Calu3 (cell line): ENCODE measurements at regions not wholly inside any gene's neighbourhood (a gene's known extent, or its start where the extent isn't known, plus 50 kb on each side); places are given as distances from the start of the nearest gene placed in this dataset.

ENCODE experiments used
- BruUV-seq: library from RNA; stranded (reverse); fragments of 400-500 nt; replicated peaks from 2 replicates; lab custom pipeline; 2021; lab: Mats Ljungman, UMichigan
- CTCF ChIA-PET: fragments of 300-600 bp; sonication (Branson Sonifier 250); formaldehyde crosslinking; loops from one replicate; lab custom pipeline; 2022; ENCODE audit warnings: antibody characterized with exemption; lab: Charles Lee
- DNase-seq: peaks from one replicate; pipeline ENCODE4 v3.0.0; 2022
- H3K27ac Mint-ChIP-seq: one replicate; pipeline ENCODE4 v1.8.0; 2022; ENCODE audit warnings: mixed read lengths; ENCODE audit not compliant: unreplicated experiment
- H3K27me3 Mint-ChIP-seq: one replicate; pipeline ENCODE4 v1.8.0; 2022; ENCODE audit warnings: mixed read lengths; ENCODE audit not compliant: unreplicated experiment
- H3K36me3 Mint-ChIP-seq: one replicate; pipeline ENCODE4 v1.8.0; 2022; ENCODE audit warnings: mild to moderate bottlenecking, moderate library complexity, mixed read lengths; ENCODE audit not compliant: insufficient read depth, unreplicated experiment
- H3K4me1 Mint-ChIP-seq: one replicate; pipeline ENCODE4 v1.8.0; 2022; ENCODE audit warnings: mild to moderate bottlenecking, low read depth, mixed read lengths; ENCODE audit not compliant: unreplicated experiment
- H3K4me3 Mint-ChIP-seq: one replicate; pipeline ENCODE4 v1.8.0; 2022; ENCODE audit warnings: mild to moderate bottlenecking, low read depth, moderate library complexity, mixed read lengths; ENCODE audit not compliant: unreplicated experiment
- H3K9me3 Mint-ChIP-seq: one replicate; pipeline ENCODE4 v1.8.0; 2022; ENCODE audit warnings: low read depth, mixed read lengths; ENCODE audit not compliant: unreplicated experiment
- intact Hi-C: fragments of 100-400 bp; cut with micrococcal nuclease; formaldehyde crosslinking; loops from one replicate; pipeline ENCODE4 v1.10.0; 2022; ENCODE audit not compliant: unreplicated experiment
- TF ChIP-seq, protein P1 (sequence below): fragments of 200-600 bp; IDR thresholded peaks from one replicate; pipeline ENCODE4 v1.8.0; 2022; ENCODE audit warnings: antibody characterized with exemption; ENCODE audit not compliant: unreplicated experiment

DNA sequence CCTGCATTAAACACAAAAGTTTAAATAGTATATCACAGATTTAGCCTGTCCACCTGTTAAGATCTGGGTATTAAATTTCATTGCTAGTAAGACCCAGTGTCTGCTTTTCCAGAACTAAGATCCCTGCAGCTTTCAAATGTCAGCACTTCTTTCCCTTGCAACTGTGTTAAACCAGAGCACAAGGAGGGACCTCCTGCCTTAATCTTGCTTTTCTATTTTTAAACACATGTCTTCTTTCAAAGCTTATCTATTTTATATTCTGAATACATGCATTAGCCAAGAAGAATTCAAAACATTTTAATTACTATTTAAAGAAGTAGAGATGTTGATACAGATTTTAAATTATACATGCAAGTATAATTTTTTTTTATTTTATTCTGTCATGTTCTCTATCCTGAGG lies 315.1 kb downstream of the ARPP21 start:
- Mint-ChIP-seq H3K36me3 (no peaks in the 10 kb centered on the region), H3K4me3 (no peak overlapping the region), H3K9me3 (peaks cover 4% of the 10 kb centered on the region), H3K4me1 (no peaks in the 10 kb centered on the region), H3K27ac (no peak overlapping the region), H3K27me3 (no peaks in the 10 kb centered on the region)
- intact Hi-C loops: no loop called here
- CTCF ChIA-PET: no interaction called here
- DNase-seq: no peak
- no TSS peak for BruUV-seq
- TF ChIP-seq, protein P1, sequence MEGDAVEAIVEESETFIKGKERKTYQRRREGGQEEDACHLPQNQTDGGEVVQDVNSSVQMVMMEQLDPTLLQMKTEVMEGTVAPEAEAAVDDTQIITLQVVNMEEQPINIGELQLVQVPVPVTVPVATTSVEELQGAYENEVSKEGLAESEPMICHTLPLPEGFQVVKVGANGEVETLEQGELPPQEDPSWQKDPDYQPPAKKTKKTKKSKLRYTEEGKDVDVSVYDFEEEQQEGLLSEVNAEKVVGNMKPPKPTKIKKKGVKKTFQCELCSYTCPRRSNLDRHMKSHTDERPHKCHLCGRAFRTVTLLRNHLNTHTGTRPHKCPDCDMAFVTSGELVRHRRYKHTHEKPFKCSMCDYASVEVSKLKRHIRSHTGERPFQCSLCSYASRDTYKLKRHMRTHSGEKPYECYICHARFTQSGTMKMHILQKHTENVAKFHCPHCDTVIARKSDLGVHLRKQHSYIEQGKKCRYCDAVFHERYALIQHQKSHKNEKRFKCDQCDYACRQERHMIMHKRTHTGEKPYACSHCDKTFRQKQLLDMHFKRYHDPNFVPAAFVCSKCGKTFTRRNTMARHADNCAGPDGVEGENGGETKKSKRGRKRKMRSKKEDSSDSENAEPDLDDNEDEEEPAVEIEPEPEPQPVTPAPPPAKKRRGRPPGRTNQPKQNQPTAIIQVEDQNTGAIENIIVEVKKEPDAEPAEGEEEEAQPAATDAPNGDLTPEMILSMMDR: no peak

DNA sequence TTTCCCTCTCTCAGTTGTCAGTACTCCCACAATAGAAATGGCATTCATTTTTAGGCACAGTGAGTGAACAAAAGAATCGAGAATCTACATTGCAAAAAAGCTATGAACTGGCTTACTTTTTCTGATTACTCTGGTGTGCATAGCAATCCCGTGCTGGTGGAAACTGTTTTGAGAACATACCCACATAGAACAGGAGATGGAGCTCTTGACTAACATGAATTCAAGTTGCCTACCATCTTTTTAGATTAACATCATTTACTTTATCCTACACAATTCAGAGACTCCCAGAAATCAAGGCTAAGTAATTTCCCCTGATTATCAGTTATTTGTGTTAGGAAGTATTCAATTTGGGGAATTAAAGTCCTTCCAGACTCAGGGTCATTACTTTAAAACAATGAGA lies 326.6 kb downstream of the ARPP21 start:
- Mint-ChIP-seq H3K27ac (no peak overlapping the region), H3K27me3 (no peaks in the 10 kb centered on the region), H3K4me1 (no peaks in the 10 kb centered on the region), H3K36me3 (no peaks in the 10 kb centered on the region), H3K4me3 (no peak overlapping the region), H3K9me3 (no peaks in the 10 kb centered on the region)
- TF ChIP-seq, protein P1: no peak
- intact Hi-C loops: loop anchor here (1.0 to 5.0 kb wide), 4 partner anchors 156 to 903 kb away; no protein-coding TSS in a partner anchor
- CTCF ChIA-PET: interaction anchor here (1.2 to 1.4 kb wide), 3 partner anchors 575 to 903 kb away, joined by 5 to 7 read pairs (median 6); no protein-coding TSS in a partner anchor
- DNase-seq: peak; percentile 7
- no TSS peak for BruUV-seq

DNA sequence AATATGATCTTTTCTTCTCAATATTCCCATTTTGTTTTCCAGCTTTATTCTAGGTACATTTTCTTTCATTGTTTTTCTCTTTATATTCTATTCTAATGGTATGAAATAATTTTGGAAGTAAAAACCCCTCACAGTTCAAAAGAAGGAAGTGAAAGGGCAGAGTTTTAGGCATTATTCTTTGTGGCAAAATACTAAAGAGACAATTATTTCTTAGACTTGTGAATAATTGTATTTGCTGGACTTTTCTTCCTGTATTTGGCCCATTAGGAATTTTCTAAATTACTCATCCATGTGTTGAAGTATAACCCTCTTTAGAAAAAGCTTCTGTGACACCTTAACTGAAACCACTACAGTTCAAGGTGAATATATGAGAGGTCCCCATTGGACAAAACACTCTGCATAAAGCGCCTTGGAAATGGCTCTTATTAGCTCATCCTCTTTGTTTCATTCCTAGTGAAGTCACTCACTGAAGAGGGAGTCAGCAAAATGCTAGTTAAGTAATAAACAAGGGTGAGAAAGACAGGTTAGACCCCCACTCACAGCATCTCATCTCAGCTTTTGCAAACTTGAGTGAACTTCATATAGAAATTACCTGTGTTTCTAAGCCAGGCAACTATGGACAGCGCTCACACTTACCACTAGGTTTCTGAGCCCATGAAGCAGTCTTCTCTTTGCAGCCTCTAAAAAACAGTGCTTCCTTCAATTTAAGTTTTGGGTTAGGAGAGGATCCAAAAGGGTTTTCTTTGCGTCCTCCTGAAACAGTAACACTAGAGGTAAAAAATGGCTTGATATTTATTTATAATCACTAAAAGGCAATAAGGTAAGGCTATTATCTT lies 327.5 kb downstream of the ARPP21 start:
- intact Hi-C loops: loop anchor here (1.0 to 5.0 kb wide), 4 partner anchors 155 to 902 kb away; no protein-coding TSS in a partner anchor
- Mint-ChIP-seq H3K9me3 (no peaks in the 10 kb centered on the region), H3K4me3 (no peak overlapping the region), H3K27ac (no peak overlapping the region), H3K36me3 (no peaks in the 10 kb centered on the region), H3K27me3 (no peaks in the 10 kb centered on the region), H3K4me1 (no peaks in the 10 kb centered on the region)
- CTCF ChIA-PET: interaction anchor here (1.2 to 1.4 kb wide), 2 partner anchors 574 to 734 kb away, joined by 6 to 7 read pairs; no protein-coding TSS in a partner anchor
- BruUV-seq: no TSS peak
- TF ChIP-seq, protein P1: no peak
- DNase-seq: no peak

DNA sequence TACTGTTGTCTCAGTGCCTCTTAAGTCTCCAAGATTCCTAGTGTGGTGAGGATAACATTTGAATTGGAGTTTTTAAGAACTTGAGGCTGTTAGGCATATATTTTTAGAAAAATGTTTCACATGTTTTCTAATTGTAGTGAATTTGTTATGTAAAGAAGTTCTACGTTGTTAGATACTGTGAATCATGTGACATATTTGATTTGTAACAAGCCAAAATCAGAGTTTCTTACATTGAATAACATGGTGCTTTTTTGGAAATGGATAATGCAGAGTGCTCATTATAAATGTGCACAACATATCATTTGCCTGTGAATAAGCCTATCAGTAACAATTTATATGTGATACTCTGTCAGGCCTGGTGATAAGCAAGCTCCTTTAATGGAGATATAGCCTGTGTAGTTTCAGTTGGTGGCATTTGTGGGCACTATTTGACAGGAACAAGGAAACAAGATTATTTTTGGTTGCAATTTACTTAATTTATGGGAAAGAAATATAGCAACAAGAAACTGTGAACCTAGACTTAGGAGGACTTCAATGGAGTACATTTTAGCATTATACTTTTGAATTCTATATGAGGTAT lies 328.8 kb downstream of the ARPP21 start:
- H3K27ac Mint-ChIP-seq: no peak overlapping the region
- intact Hi-C loops: loop anchor here (5.0 kb wide), 2 partner anchors 154 to 574 kb away; no protein-coding TSS in a partner anchor
- H3K4me1 Mint-ChIP-seq: no peaks in the 10 kb centered on the region
- no peak overlapping the region for H3K4me3 Mint-ChIP-seq
- H3K9me3 Mint-ChIP-seq: no peaks in the 10 kb centered on the region
- H3K27me3 Mint-ChIP-seq: no peaks in the 10 kb centered on the region
- no peaks in the 10 kb centered on the region for H3K36me3 Mint-ChIP-seq
- TF ChIP-seq, protein P1: no peak
- no peak for DNase-seq
- no TSS peak for BruUV-seq
- CTCF ChIA-PET: no interaction called here
